OCI-LY3 (cell line): ENCODE measurements at regions not wholly inside any gene's neighbourhood (a gene's known extent, or its start where the extent isn't known, plus 50 kb on each side); places are given as distances from the start of the nearest gene placed in this dataset.

Experiments
- H2AFZ ChIP-seq: fragments of 200-600, 300-600 bp; shearing (Covaris generic); 2 replicates; pipeline ENCODE4 v1.6.0; 2014; ENCODE audit warnings: antibody characterized with exemption, low read depth, low read length
- H3K27ac ChIP-seq: fragments of 200-600, 300-600 bp; sonication (generic); 2 replicates; pipeline ENCODE4 v1.5.1; 2014; ENCODE audit warnings: mild to moderate bottlenecking, low read length, moderate library complexity, mixed read lengths
- H3K27me3 ChIP-seq: fragments of 200-600, 300-600 bp; sonication (generic); 2 replicates; pipeline ENCODE4 v1.6.1; 2014; ENCODE audit warnings: low read depth, low read length, mixed read lengths
- H3K36me3 ChIP-seq: fragments of 200-600, 300-600 bp; sonication (generic); replicated peaks from 2 replicates; pipeline ENCODE3; 2014; ENCODE audit warnings: low read depth, low read length, mixed read lengths
- H3K4me1 ChIP-seq: fragments of 300-600, 200-600 bp; sonication (generic); 2 replicates; pipeline ENCODE4 v1.6.1; 2014; ENCODE audit warnings: low read length, mixed read lengths
- H3K4me2 ChIP-seq: fragments of 200-600, 300-600 bp; sonication (generic); 2 replicates; pipeline ENCODE4 v1.6.1; 2014; ENCODE audit warnings: low read length, mixed read lengths
- H3K4me3 ChIP-seq: fragments of 300-600, 200-600 bp; sonication (generic); 2 replicates; pipeline ENCODE4 v1.5.1; 2014; ENCODE audit warnings: antibody characterized with exemption, mild to moderate bottlenecking, low read length, moderate library complexity
- H3K79me2 ChIP-seq: fragments of 300-600, 200-600 bp; shearing (Covaris generic); 2 replicates; pipeline ENCODE4 v1.6.1; 2014; ENCODE audit warnings: mild to moderate bottlenecking, low read length, mixed read lengths
- H3K9ac ChIP-seq: fragments of 300-600, 200-600 bp; shearing (Covaris generic); 2 replicates; pipeline ENCODE4 v1.6.0; 2014; ENCODE audit warnings: mild to moderate bottlenecking, low read length, moderate library complexity
- H3K9me3 ChIP-seq: fragments of 200-600, 300-600 bp; shearing (Covaris generic); 2 replicates; pipeline ENCODE4 v1.6.1; 2014; ENCODE audit warnings: low read length, mixed read lengths; ENCODE audit not compliant: insufficient read depth
- H4K20me1 ChIP-seq: fragments of 200-600, 300-600 bp; sonication (generic); 2 replicates; pipeline ENCODE4 v1.6.1; 2016; ENCODE audit warnings: low read length, mixed read lengths; ENCODE audit not compliant: insufficient read depth
- EZH2phosphoT487 ChIP-seq: fragments of 200-600 bp; shearing (Covaris generic); IDR thresholded peaks from 2 replicates; pipeline ENCODE4 v1.6.1; 2018; ENCODE audit warnings: antibody characterized with exemption, mixed run types, low read depth
- TF ChIP-seq, protein P1 (sequence below): fragments of 200-600, 300-600 bp; sonication (generic); IDR thresholded peaks from 2 replicates; pipeline ENCODE4 v1.5.1; 2014; ENCODE audit warnings: antibody characterized with exemption, low read length, low read depth

GRCh38 chr18:7514796-7515440, 52.2 kb upstream of the PTPRM start:
- Histone ChIP-seq H3K27me3 (no peaks in the 10 kb centered on the region), H3K9ac (no peak overlapping the region), H3K4me1 (no peaks in the 10 kb centered on the region), H3K27ac (no peak overlapping the region), H3K4me2 (no peak overlapping the region), H3K79me2 (no peaks in the 10 kb centered on the region), H3K9me3 (no peaks in the 10 kb centered on the region), H2AFZ (no peak overlapping the region), H3K4me3 (no peak overlapping the region), H4K20me1 (no peaks in the 10 kb centered on the region), H3K36me3 (no peaks in the 10 kb centered on the region)
- TF ChIP-seq, protein P1, sequence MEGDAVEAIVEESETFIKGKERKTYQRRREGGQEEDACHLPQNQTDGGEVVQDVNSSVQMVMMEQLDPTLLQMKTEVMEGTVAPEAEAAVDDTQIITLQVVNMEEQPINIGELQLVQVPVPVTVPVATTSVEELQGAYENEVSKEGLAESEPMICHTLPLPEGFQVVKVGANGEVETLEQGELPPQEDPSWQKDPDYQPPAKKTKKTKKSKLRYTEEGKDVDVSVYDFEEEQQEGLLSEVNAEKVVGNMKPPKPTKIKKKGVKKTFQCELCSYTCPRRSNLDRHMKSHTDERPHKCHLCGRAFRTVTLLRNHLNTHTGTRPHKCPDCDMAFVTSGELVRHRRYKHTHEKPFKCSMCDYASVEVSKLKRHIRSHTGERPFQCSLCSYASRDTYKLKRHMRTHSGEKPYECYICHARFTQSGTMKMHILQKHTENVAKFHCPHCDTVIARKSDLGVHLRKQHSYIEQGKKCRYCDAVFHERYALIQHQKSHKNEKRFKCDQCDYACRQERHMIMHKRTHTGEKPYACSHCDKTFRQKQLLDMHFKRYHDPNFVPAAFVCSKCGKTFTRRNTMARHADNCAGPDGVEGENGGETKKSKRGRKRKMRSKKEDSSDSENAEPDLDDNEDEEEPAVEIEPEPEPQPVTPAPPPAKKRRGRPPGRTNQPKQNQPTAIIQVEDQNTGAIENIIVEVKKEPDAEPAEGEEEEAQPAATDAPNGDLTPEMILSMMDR = no peak
- no peak for TF ChIP-seq EZH2phosphoT487

DNA sequence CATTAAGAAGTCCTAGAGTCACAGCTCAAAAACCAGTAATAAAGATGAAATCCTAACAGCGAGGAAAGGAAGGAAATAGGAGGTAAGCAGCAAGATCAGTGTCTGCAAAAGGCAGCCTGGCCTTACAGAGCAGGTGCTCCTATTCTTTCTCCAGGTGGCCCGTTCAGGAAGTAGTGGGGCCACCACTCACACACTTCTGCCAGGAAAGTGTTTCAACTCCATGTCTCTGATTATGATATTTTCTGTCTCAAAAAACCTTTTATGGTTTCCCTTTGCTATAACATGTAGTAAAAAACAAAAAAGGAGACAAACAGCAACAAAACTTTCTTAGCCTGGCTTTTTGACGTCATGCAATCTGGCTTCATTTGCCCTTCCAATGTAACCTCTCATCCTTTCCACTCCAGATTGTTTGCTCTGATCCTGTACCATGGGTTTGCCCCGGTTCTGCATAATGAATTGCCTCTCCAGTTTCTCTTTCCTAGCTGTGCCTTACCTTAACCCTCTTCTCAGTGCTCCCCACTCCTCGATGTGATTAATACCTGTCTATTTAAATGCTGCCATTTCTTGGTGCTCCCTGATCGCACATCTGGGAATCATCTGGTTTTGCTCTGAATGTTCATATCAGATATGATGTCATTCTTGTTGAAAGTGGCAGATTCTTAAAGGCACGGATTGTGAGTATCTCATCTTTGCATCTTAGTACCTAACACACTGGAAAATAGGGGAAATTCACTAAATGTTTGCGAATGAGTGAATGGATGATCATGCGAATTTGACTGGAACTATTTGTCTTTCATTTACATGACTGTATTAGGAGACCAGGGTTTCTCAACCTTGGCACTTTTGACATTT, 50.6 kb upstream of the PTPRM start:
- no peak overlapping the region for H3K27ac ChIP-seq
- no peak overlapping the region for H2AFZ ChIP-seq
- H3K27me3 ChIP-seq = no peaks in the 10 kb centered on the region
- H3K36me3 ChIP-seq = no peaks in the 10 kb centered on the region
- H3K79me2 ChIP-seq = no peaks in the 10 kb centered on the region
- TF ChIP-seq, protein P1 = no peak
- TF ChIP-seq EZH2phosphoT487 = no peak
- H3K9ac ChIP-seq = no peak overlapping the region
- no peak overlapping the region for H3K4me2 ChIP-seq
- no peaks in the 10 kb centered on the region for H3K4me1 ChIP-seq
- H3K9me3 ChIP-seq = no peaks in the 10 kb centered on the region
- H3K4me3 ChIP-seq = no peak overlapping the region
- H4K20me1 ChIP-seq = no peaks in the 10 kb centered on the region
